Caco-2 (cell line): ENCODE measurements at regions not wholly inside any gene's neighbourhood (a gene's known extent, or its start where the extent isn't known, plus 50 kb on each side); places are given as distances from the start of the nearest gene placed in this dataset.

Experiments used
- BruUV-seq: library from RNA; stranded (reverse); fragments of 400-500 nt; replicated peaks from 2 replicates; lab custom pipeline; 2021; lab: Mats Ljungman, UMichigan
- CTCF ChIA-PET: fragments of 300-600 bp; sonication (Branson Sonifier 250); formaldehyde crosslinking; loops from one replicate; lab custom pipeline; 2022; ENCODE audit warnings: antibody characterized with exemption; lab: Charles Lee
- POLR2A ChIA-PET: fragments of 300-600 bp; sonication (Branson Sonifier 250); formaldehyde crosslinking; loops from one replicate; lab custom pipeline; 2022; ENCODE audit warnings: antibody characterized with exemption; lab: Charles Lee
- DNase-seq, 2 experiments: peaks; one replicate each; pipeline versions ENCODE4 v3.0.0 to v3.0.0-alpha.2; 2020 to 2022
- H3K27me3 ChIP-seq: replicated peaks from 2 replicates; pipeline ENCODE4 v1.6.0; 2011; ENCODE audit warnings: low read length; ENCODE audit not compliant: control insufficient read depth, insufficient read depth
- H3K36me3 ChIP-seq: 2 replicates; pipeline ENCODE4 v1.5.1; 2011; ENCODE audit warnings: low read length; ENCODE audit not compliant: control insufficient read depth, insufficient read depth
- H3K4me1 ChIP-seq: fragments of 250-450 bp; sonication (Bioruptor Pico); 2 replicates; pipeline ENCODE4 v1.5.1; 2020; ENCODE audit warnings: mild to moderate bottlenecking
- H3K4me3 ChIP-seq: 2 replicates; pipeline ENCODE4 v1.5.1; 2011; ENCODE audit warnings: low read depth, mild to moderate bottlenecking, control low read depth, low read length
- H3K9me3 ChIP-seq: fragments of 250-450 bp; sonication (Bioruptor Pico); 2 replicates; pipeline ENCODE4 v1.5.1; 2020; ENCODE audit warnings: mild to moderate bottlenecking, moderate library complexity
- H3K27ac Mint-ChIP-seq: one replicate; pipeline ENCODE4 v1.8.0; 2022; ENCODE audit warnings: mixed read lengths; ENCODE audit not compliant: unreplicated experiment
- H3K27me3 Mint-ChIP-seq: one replicate; pipeline ENCODE4 v1.8.0; 2022; ENCODE audit warnings: mixed read lengths; ENCODE audit not compliant: insufficient read depth, unreplicated experiment
- H3K36me3 Mint-ChIP-seq: one replicate; pipeline ENCODE4 v1.8.0; 2022; ENCODE audit warnings: mild to moderate bottlenecking, mixed read lengths; ENCODE audit not compliant: insufficient read depth, unreplicated experiment
- H3K4me1 Mint-ChIP-seq: one replicate; pipeline ENCODE4 v1.8.0; 2022; ENCODE audit warnings: low read depth, mixed read lengths; ENCODE audit not compliant: unreplicated experiment
- H3K4me3 Mint-ChIP-seq: one replicate; pipeline ENCODE4 v1.8.0; 2022; ENCODE audit warnings: mild to moderate bottlenecking, moderate library complexity, mixed read lengths; ENCODE audit not compliant: unreplicated experiment
- H3K9me3 Mint-ChIP-seq: one replicate; pipeline ENCODE4 v1.8.0; 2022; ENCODE audit warnings: mixed read lengths; ENCODE audit not compliant: unreplicated experiment
- CTCF ChIP-seq, 2 experiments: fragments of 200-600 bp in 1 of 2; IDR thresholded peaks; 1 replicate in 1 of 2; 2 replicates in 1 of 2; pipeline versions ENCODE4 v1.5.1 to v1.8.0; 2011 to 2022; ENCODE audit warnings: antibody characterized with exemption in 1 of 2, control low read depth in 1 of 2, inconsistent platforms in 1 of 2, low read depth in 1 of 2, low read length in 1 of 2, mild to moderate bottlenecking in 1 of 2, moderate library complexity in 1 of 2; ENCODE audit not compliant: insufficient read depth in 1 of 2, severe bottlenecking in 1 of 2, unreplicated experiment in 1 of 2
- intact Hi-C: fragments of 100-400 bp; cut with micrococcal nuclease; formaldehyde crosslinking; loops from one replicate; pipeline ENCODE4 v1.10.0; 2022; ENCODE audit not compliant: unreplicated experiment

GRCh38 chr17:62186841-62187240 is 121.8 kb upstream of the MED13 start:
- intact Hi-C loops = no loop called here
- DNase-seq = no peak
- no TSS peak for BruUV-seq
- Histone ChIP-seq H3K9me3 (no peaks in the 10 kb centered on the region), H3K27me3 (no peaks in the 10 kb centered on the region), H3K4me1 (peaks cover 34% of the 10 kb centered on the region), H3K36me3 (no peaks in the 10 kb centered on the region), H3K4me3 (no peak overlapping the region)
- peak overlapping the region; percentile 12 for H3K27ac Mint-ChIP-seq
- peaks cover 15% of the 10 kb centered on the region for H3K9me3 Mint-ChIP-seq
- ChIA-PET CTCF (no interaction called here), POLR2A (no interaction called here)
- no peak for TF ChIP-seq CTCF (IDR thresholded peaks at IDR 0.05; ENCODE audit: insufficient read depth in 1 of 2, low read depth in 1 of 2, low read length in 1 of 2, severe bottlenecking in 1 of 2, unreplicated experiment in 1 of 2)
- H3K27me3 Mint-ChIP-seq = no peaks in the 10 kb centered on the region
- H3K36me3 Mint-ChIP-seq = peaks cover 11% of the 10 kb centered on the region
- peaks cover 23% of the 10 kb centered on the region for H3K4me1 Mint-ChIP-seq
- no peak overlapping the region for H3K4me3 Mint-ChIP-seq

GRCh38 chr17:62180772-62181171 is 115.7 kb upstream of the MED13 start:
- Histone ChIP-seq H3K9me3 (peaks cover 9% of the 10 kb centered on the region), H3K27me3 (no peaks in the 10 kb centered on the region), H3K36me3 (no peaks in the 10 kb centered on the region), H3K4me3 (no peak overlapping the region), H3K4me1 (peaks cover 14% of the 10 kb centered on the region)
- ChIA-PET CTCF (interaction anchor here (2.4 kb wide), 1 partner anchor 71 kb away, joined by 20 read pairs; no protein-coding TSS in a partner anchor), POLR2A (no interaction called here)
- DNase-seq = no peak
- Mint-ChIP-seq H3K9me3 (peaks cover 8% of the 10 kb centered on the region), H3K4me3 (no peak overlapping the region), H3K27ac (no peak overlapping the region), H3K36me3 (no peaks in the 10 kb centered on the region), H3K4me1 (no peaks in the 10 kb centered on the region), H3K27me3 (no peaks in the 10 kb centered on the region)
- intact Hi-C loops = no loop called here
- TF ChIP-seq CTCF (IDR thresholded peaks at IDR 0.05; ENCODE audit: insufficient read depth in 1 of 2, low read depth in 1 of 2, low read length in 1 of 2, severe bottlenecking in 1 of 2, unreplicated experiment in 1 of 2) = no peak
- BruUV-seq = no TSS peak

GRCh38 chr17:62179525-62180161 is 114.6 kb upstream of the MED13 start:
- ChIA-PET CTCF (interaction anchor here (2.4 kb wide), 1 partner anchor 70 kb away, joined by 20 read pairs; no protein-coding TSS in a partner anchor), POLR2A (no interaction called here)
- Histone ChIP-seq H3K9me3 (peaks cover 9% of the 10 kb centered on the region), H3K4me3 (no peak overlapping the region), H3K4me1 (peaks cover 14% of the 10 kb centered on the region), H3K27me3 (no peaks in the 10 kb centered on the region), H3K36me3 (no peaks in the 10 kb centered on the region)
- no peaks in the 10 kb centered on the region for H3K4me1 Mint-ChIP-seq
- BruUV-seq = no TSS peak
- no peaks in the 10 kb centered on the region for H3K9me3 Mint-ChIP-seq
- intact Hi-C loops = no loop called here
- TF ChIP-seq CTCF (IDR thresholded peaks at IDR 0.05; ENCODE audit: insufficient read depth in 1 of 2, low read depth in 1 of 2, low read length in 1 of 2, severe bottlenecking in 1 of 2, unreplicated experiment in 1 of 2) = peak in 1 of 2 experiments; percentile 12
- DNase-seq = peak; percentile 38 to 64
- no peaks in the 10 kb centered on the region for H3K36me3 Mint-ChIP-seq
- no peak overlapping the region for H3K27ac Mint-ChIP-seq
- no peaks in the 10 kb centered on the region for H3K27me3 Mint-ChIP-seq
- H3K4me3 Mint-ChIP-seq = no peak overlapping the region
